ENCODE measurements at regions not wholly inside any gene's neighbourhood (a gene's known extent, or its start where the extent isn't known, plus 50 kb on each side); places are given as distances from the start of the nearest gene placed in this dataset.

DNA sequence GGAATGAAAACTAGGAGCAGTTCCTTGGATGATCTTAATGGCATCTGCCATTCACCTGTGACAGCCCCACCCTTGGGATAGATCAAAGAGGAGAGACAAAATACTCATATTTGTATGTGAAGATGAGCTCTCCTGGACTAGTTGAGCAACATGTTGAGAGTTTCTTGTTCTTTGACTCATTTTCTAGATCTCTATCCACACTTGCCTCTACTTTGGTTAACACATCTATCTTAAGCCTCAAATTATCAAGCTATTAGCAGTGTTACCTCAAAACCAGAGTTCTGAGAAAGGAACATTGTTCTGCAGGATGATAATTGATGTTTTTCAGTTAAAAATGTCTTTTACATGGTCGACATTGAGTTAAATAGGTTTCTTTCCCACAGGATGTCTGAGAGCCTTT is 94.2 kb upstream of the TEX13D start (continued):
- TF ChIP-seq, protein P1, sequence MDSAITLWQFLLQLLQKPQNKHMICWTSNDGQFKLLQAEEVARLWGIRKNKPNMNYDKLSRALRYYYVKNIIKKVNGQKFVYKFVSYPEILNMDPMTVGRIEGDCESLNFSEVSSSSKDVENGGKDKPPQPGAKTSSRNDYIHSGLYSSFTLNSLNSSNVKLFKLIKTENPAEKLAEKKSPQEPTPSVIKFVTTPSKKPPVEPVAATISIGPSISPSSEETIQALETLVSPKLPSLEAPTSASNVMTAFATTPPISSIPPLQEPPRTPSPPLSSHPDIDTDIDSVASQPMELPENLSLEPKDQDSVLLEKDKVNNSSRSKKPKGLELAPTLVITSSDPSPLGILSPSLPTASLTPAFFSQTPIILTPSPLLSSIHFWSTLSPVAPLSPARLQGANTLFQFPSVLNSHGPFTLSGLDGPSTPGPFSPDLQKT (IDR thresholded peaks at IDR 0.05; ENCODE audit: borderline replicate concordance, low read depth, low read length), result no peak

- H3K27ac ChIP-seq (ENCODE audit: extremely low read depth, low read depth, low read length), result no peak overlapping the region
- ChIA-PET CTCF (interaction anchor here (0.9 kb wide), 1 partner anchor 23 kb away, joined by 4 read pairs; no protein-coding TSS in a partner anchor), POLR2A (no interaction called here)
- H3K4me3 ChIP-seq (ENCODE audit: low read depth, low read length), result no peak overlapping the region
- no peaks in the 10 kb centered on the region for H3K4me1 ChIP-seq (ENCODE audit: control insufficient read depth, insufficient read depth, low read length)
- no peaks in the 10 kb centered on the region for H3K9me3 ChIP-seq (ENCODE audit: control insufficient read depth, insufficient read depth, low read depth, low read length)
- TF ChIP-seq ZNF19 (tag by site-specific recombination; IDR thresholded peaks at IDR 0.05; ENCODE audit: low read depth) (no peak), ZNF398 (tag by site-specific recombination; IDR thresholded peaks at IDR 0.05) (0 out of 2 replicates have a peak, but pooled peaks have one; percentile 21), OSR2 (tag by site-specific recombination; IDR thresholded peaks at IDR 0.05) (no peak), REST (tag by site-specific recombination; IDR thresholded peaks at IDR 0.05) (no peak), HOXD13 (CRISPR knock-in tag; IDR thresholded peaks at IDR 0.05; ENCODE audit: borderline replicate concordance) (no peak), ZNF146 (tag by site-specific recombination; IDR thresholded peaks at IDR 0.05) (no peak), ZNF791 (tag by site-specific recombination; IDR thresholded peaks at IDR 0.05) (no peak), EGR2 (tag by site-specific recombination; IDR thresholded peaks at IDR 0.05; ENCODE audit: low read depth) (peak; percentile 50; the same call in 1 of the 2 replicates), ZNF664 (tag by site-specific recombination; IDR thresholded peaks at IDR 0.05) (no peak), ZNF324 (tag by site-specific recombination; IDR thresholded peaks at IDR 0.05) (no peak)
- TF ChIP-seq, protein P2, sequence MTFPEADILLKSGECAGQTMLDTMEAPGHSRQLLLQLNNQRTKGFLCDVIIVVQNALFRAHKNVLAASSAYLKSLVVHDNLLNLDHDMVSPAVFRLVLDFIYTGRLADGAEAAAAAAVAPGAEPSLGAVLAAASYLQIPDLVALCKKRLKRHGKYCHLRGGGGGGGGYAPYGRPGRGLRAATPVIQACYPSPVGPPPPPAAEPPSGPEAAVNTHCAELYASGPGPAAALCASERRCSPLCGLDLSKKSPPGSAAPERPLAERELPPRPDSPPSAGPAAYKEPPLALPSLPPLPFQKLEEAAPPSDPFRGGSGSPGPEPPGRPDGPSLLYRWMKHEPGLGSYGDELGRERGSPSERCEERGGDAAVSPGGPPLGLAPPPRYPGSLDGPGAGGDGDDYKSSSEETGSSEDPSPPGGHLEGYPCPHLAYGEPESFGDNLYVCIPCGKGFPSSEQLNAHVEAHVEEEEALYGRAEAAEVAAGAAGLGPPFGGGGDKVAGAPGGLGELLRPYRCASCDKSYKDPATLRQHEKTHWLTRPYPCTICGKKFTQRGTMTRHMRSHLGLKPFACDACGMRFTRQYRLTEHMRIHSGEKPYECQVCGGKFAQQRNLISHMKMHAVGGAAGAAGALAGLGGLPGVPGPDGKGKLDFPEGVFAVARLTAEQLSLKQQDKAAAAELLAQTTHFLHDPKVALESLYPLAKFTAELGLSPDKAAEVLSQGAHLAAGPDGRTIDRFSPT (tag by site-specific recombination; IDR thresholded peaks at IDR 0.05), result no peak
- TF ChIP-seq, protein P3, sequence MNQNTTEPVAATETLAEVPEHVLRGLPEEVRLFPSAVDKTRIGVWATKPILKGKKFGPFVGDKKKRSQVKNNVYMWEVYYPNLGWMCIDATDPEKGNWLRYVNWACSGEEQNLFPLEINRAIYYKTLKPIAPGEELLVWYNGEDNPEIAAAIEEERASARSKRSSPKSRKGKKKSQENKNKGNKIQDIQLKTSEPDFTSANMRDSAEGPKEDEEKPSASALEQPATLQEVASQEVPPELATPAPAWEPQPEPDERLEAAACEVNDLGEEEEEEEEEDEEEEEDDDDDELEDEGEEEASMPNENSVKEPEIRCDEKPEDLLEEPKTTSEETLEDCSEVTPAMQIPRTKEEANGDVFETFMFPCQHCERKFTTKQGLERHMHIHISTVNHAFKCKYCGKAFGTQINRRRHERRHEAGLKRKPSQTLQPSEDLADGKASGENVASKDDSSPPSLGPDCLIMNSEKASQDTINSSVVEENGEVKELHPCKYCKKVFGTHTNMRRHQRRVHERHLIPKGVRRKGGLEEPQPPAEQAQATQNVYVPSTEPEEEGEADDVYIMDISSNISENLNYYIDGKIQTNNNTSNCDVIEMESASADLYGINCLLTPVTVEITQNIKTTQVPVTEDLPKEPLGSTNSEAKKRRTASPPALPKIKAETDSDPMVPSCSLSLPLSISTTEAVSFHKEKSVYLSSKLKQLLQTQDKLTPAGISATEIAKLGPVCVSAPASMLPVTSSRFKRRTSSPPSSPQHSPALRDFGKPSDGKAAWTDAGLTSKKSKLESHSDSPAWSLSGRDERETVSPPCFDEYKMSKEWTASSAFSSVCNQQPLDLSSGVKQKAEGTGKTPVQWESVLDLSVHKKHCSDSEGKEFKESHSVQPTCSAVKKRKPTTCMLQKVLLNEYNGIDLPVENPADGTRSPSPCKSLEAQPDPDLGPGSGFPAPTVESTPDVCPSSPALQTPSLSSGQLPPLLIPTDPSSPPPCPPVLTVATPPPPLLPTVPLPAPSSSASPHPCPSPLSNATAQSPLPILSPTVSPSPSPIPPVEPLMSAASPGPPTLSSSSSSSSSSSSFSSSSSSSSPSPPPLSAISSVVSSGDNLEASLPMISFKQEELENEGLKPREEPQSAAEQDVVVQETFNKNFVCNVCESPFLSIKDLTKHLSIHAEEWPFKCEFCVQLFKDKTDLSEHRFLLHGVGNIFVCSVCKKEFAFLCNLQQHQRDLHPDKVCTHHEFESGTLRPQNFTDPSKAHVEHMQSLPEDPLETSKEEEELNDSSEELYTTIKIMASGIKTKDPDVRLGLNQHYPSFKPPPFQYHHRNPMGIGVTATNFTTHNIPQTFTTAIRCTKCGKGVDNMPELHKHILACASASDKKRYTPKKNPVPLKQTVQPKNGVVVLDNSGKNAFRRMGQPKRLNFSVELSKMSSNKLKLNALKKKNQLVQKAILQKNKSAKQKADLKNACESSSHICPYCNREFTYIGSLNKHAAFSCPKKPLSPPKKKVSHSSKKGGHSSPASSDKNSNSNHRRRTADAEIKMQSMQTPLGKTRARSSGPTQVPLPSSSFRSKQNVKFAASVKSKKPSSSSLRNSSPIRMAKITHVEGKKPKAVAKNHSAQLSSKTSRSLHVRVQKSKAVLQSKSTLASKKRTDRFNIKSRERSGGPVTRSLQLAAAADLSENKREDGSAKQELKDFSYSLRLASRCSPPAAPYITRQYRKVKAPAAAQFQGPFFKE (tag by site-specific recombination; IDR thresholded peaks at IDR 0.05; ENCODE audit: borderline replicate concordance), result no peak
- H3K36me3 ChIP-seq (ENCODE audit: control insufficient read depth in 2 of 2, insufficient read depth in 1 of 2, low read length in 2 of 2), result no peaks in the 10 kb centered on the region
Observed at GRCh38 chrX:124239324-124239723, 93.1 kb upstream of the TEX13D start.

Data from HEK293 (cell line).